ENCODE measurements at regions not wholly inside any gene's neighbourhood (a gene's known extent, or its start where the extent isn't known, plus 50 kb on each side); places are given as distances from the start of the nearest gene placed in this dataset.

DNA sequence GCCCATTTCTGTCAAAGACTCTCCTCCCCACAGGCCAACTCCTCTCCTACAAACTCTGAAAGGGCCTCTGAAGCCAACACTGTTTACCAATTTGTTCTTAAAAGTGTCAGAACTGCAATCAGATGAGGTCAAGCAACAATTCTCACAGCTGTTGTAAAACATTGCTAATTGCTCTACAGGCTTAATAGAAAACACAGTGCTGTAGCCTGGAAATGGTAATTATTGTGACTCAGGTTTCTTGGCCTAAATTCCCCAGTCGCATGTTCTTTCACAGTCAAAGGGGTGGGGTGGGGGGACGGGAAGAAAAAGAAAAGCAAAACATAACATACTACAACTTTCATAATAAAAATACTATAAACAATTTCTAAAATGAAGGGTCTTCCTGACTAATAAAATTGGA, 343.2 kb downstream of the DMAC1 start:
- intact Hi-C loops (cut with DNase I): no loop called here
- no peaks in the 10 kb centered on the region for H3K36me3 ChIP-seq
- no peak for TF ChIP-seq POLR2A (IDR thresholded peaks at IDR 0.05)
- TF ChIP-seq, protein P1, sequence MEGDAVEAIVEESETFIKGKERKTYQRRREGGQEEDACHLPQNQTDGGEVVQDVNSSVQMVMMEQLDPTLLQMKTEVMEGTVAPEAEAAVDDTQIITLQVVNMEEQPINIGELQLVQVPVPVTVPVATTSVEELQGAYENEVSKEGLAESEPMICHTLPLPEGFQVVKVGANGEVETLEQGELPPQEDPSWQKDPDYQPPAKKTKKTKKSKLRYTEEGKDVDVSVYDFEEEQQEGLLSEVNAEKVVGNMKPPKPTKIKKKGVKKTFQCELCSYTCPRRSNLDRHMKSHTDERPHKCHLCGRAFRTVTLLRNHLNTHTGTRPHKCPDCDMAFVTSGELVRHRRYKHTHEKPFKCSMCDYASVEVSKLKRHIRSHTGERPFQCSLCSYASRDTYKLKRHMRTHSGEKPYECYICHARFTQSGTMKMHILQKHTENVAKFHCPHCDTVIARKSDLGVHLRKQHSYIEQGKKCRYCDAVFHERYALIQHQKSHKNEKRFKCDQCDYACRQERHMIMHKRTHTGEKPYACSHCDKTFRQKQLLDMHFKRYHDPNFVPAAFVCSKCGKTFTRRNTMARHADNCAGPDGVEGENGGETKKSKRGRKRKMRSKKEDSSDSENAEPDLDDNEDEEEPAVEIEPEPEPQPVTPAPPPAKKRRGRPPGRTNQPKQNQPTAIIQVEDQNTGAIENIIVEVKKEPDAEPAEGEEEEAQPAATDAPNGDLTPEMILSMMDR (IDR thresholded peaks at IDR 0.05): no peak
- no peaks in the 10 kb centered on the region for H3K27me3 ChIP-seq
- no peak overlapping the region for H3K4me3 ChIP-seq
- WGBS (ENCODE audit: insufficient coverage, low coverage, low lambda C conversion rate, missing lambda C conversion rate): 43% methylated on average over 2 of the region's 2 CpGs
- H3K27ac ChIP-seq: no peak overlapping the region
- DNase-seq (no peak), ATAC-seq (no peak)
- no peaks in the 10 kb centered on the region for H3K9me3 ChIP-seq
- no peaks in the 10 kb centered on the region for H3K4me1 ChIP-seq

DNA sequence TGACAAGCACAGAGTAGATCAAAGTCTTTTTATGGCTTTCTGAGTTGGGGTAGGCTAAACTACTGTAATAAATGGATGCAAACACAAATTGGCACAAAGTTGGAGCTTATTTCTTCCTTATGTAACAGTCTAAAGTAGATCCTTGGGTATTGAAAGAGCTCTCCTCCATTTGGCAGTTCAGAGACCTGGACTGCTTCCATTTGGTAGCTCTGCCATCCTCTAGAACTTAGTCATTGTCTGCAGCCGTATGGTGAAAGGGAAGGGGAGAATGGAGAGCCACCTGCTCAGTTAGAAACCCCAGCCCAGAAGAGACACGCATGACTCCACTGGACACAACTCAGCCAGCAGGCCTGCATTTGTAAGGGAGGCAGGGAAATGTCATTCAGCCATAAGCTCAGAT, 345.0 kb downstream of the DMAC1 start:
- 66% methylated on average over 2 of the region's 2 CpGs for WGBS (ENCODE audit: insufficient coverage, low coverage, low lambda C conversion rate, missing lambda C conversion rate)
- DNase-seq (no peak), ATAC-seq (no peak)
- intact Hi-C loops (cut with DNase I): no loop called here
- H3K27ac ChIP-seq: no peak overlapping the region
- TF ChIP-seq POLR2A (IDR thresholded peaks at IDR 0.05): no peak
- no peaks in the 10 kb centered on the region for H3K27me3 ChIP-seq
- H3K36me3 ChIP-seq: no peaks in the 10 kb centered on the region
- H3K4me3 ChIP-seq: no peak overlapping the region
- no peaks in the 10 kb centered on the region for H3K9me3 ChIP-seq
- H3K4me1 ChIP-seq: no peaks in the 10 kb centered on the region

DNA sequence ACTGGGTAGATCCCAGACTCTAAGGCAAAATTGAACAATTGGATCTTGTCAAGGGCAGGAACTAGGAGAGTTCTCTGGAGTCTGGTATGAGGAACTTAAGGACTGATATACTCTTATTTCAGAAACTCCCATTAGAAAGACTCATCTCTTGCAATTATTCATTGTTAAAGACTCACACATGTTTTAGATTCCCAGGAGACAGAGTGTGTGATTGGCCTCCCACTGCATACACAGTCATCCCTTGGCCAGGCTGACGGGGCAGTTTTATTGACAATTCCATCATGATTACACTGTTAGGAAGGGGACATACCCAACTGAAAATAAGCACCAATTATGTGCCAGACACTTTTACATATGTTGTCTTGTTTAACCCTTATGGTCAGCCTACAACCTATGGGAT, 347.2 kb downstream of the DMAC1 start:
- no peak for ATAC-seq
- intact Hi-C loops (cut with DNase I): no loop called here
- Histone ChIP-seq H3K4me1 (no peaks in the 10 kb centered on the region), H3K27me3 (no peaks in the 10 kb centered on the region), H3K36me3 (no peaks in the 10 kb centered on the region), H3K27ac (no peak overlapping the region), H3K4me3 (no peak overlapping the region), H3K9me3 (no peaks in the 10 kb centered on the region)
- TF ChIP-seq, protein P1 (IDR thresholded peaks at IDR 0.05): no peak
- TF ChIP-seq POLR2A (IDR thresholded peaks at IDR 0.05): no peak
- DNase-seq: no peak
- 0% methylated on average over 1 of the region's 1 CpG for WGBS (ENCODE audit: insufficient coverage, low coverage, low lambda C conversion rate, missing lambda C conversion rate)

DNA sequence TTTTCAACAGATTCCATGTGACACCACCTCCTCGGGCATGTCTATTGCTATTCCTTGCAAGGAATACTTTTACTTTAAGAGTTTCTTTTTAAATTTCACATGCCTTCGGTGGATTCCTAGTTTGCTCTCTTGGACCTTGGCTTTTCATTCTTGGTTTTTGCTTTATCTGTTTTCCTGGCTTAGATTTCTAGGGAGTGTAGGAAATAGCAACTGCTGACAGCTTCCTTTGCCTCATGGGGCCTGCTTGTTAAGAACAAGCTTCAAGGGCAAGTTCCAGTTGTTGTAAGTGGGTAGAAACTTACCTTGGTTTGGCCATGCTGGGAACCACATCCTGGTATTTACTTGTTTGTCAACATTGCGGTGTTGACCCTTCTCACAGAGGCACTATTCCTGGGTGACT, 348.5 kb downstream of the DMAC1 start:
- Histone ChIP-seq H3K36me3 (no peaks in the 10 kb centered on the region), H3K27me3 (no peaks in the 10 kb centered on the region), H3K27ac (no peak overlapping the region), H3K4me3 (no peak overlapping the region), H3K9me3 (no peaks in the 10 kb centered on the region), H3K4me1 (no peaks in the 10 kb centered on the region)
- ATAC-seq (no peak), DNase-seq (no peak)
- 59% methylated on average over 3 of the region's 3 CpGs for WGBS (ENCODE audit: insufficient coverage, low coverage, low lambda C conversion rate, missing lambda C conversion rate)
- TF ChIP-seq POLR2A (IDR thresholded peaks at IDR 0.05): no peak
- TF ChIP-seq, protein P1 (IDR thresholded peaks at IDR 0.05): no peak
- intact Hi-C loops (cut with DNase I): no loop called here

DNA sequence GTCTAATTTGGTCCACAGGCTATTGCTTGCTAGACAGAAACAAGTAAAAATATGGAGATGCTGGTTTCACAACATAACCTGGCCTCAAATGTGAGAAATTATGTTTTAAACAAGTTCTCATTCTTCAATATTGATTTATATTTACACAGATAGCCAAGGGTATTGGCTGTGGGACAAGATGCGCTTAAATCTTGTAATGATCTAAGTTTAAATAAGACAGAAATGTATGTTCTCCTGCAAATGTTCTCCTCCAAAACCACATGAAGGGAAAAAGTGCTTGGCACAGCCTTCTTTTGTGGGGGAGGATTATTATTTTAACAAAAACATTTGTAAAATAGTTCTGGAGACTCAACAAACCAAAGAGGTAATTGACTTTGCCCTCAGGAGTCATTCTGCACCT, 356.0 kb downstream of the DMAC1 start:
- no peaks in the 10 kb centered on the region for H3K36me3 ChIP-seq
- H3K4me3 ChIP-seq: no peak overlapping the region
- intact Hi-C loops (cut with DNase I): no loop called here
- DNase-seq (no peak), ATAC-seq (no peak)
- TF ChIP-seq POLR2A (IDR thresholded peaks at IDR 0.05): no peak
- TF ChIP-seq, protein P1 (IDR thresholded peaks at IDR 0.05): no peak
- no peak overlapping the region for H3K27ac ChIP-seq
- H3K27me3 ChIP-seq: no peaks in the 10 kb centered on the region
- 82% methylated on average over 1 of the region's 1 CpG for WGBS (ENCODE audit: insufficient coverage, low coverage, low lambda C conversion rate, missing lambda C conversion rate)
- no peaks in the 10 kb centered on the region for H3K4me1 ChIP-seq
- no peaks in the 10 kb centered on the region for H3K9me3 ChIP-seq

Data from right lobe of liver (tissue), 6 donors.